Fibroblast of mammary gland (primary cell): ENCODE measurements at regions not wholly inside any gene's neighbourhood (a gene's known extent, or its start where the extent isn't known, plus 50 kb on each side); places are given as distances from the start of the nearest gene placed in this dataset.

Experiments used
- DNase-seq: peaks from one replicate; pipeline ENCODE4 v3.0.0-alpha.2; 2010; ENCODE audit warnings: low read depth
- H3K4me3 ChIP-seq: 2 replicates; pipeline ENCODE4 v1.5.1; 2011; ENCODE audit warnings: low read depth, mild to moderate bottlenecking, low read length, moderate library complexity; ENCODE audit not compliant: control insufficient read depth
- CTCF ChIP-seq: conservative IDR thresholded peaks from 2 replicates; pipeline ENCODE4 v1.5.1; 2011; ENCODE audit warnings: low read depth, low read length, inconsistent platforms; ENCODE audit not compliant: control insufficient read depth, insufficient read depth

DNA sequence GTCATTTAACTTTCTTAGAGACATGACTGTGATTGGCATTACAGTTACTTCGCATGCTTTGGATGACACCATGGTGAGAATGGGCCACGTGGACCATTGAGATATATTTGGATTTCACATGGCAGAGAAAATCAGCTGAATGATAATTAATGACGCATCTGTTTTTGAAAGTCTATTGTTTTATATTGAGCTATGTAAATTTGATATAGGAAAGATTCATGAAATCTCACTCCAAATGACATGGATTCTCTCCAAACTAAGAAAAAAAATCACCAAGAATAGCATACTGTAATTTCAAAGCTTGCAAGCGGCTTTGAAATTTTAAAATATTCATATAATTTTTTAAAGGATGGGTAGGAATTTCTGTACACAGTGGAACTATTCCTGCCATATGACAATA, 163.7 kb downstream of the SH3BP4 start:
- no peak overlapping the region for H3K4me3 ChIP-seq
- no peak for DNase-seq
- TF ChIP-seq CTCF: no peak

DNA sequence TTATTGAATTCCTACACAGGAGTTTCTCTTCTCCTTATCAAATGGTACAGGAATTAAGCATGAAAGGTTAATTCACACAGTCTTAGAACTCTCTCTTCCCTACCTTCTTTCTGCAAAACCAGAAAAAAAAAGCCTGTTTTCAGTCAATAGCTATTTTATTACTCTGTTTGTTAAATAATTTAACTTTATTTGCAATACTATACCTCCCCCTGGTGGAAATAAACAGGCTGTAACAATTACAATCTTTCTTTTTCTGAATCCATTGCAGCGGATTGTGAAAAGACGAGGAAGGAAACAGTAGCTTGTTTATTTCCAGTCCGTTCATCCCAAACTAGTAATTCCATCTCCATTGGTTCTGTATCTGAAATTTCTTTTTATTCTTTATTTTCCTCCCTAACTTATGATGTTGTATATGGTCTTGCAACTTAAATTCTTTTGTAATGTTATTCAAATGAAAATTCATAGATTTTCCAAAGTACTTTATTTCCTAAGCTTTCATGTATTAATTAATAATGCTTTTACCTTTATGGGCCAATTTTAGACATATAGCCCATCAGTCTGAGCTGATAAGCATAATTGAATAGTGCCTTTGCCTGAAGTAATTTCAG, 165.2 kb downstream of the SH3BP4 start:
- DNase-seq: peak; percentile 53
- no peak overlapping the region for H3K4me3 ChIP-seq

GRCh38 chr2:235126768-235127167, 175.0 kb downstream of the SH3BP4 start:
- TF ChIP-seq CTCF: no peak
- DNase-seq: no peak
- H3K4me3 ChIP-seq: no peak overlapping the region

More for the DNA sequence above, 165.2 kb downstream of the SH3BP4 start:
- peak; percentile 55 for TF ChIP-seq CTCF

DNA sequence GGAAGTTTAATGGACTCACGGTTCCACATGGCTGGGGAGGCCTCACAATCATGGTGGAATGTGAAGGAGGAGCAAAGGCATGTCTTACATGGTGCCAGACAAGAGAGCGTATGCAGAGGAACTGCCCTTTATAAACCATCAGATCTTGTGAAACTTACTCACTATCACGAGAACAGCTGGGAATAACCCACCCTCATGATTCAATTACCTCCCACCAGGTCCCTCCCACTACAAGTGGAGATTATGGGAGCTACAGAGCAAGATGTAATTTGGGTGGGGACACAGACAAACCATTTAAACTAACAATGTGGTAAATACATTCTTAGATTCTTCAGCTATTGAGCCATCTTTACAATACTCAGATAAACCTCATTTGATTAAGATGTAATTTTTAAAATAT, 176.1 kb downstream of the SH3BP4 start:
- no peak overlapping the region for H3K4me3 ChIP-seq
- no peak for TF ChIP-seq CTCF
- DNase-seq: no peak

- DNase-seq: peak; percentile 48
- H3K4me3 ChIP-seq: no peak overlapping the region
- no peak for TF ChIP-seq CTCF
Observed at GRCh38 chr2:235129850-235130249, 178.0 kb downstream of the SH3BP4 start.

DNA sequence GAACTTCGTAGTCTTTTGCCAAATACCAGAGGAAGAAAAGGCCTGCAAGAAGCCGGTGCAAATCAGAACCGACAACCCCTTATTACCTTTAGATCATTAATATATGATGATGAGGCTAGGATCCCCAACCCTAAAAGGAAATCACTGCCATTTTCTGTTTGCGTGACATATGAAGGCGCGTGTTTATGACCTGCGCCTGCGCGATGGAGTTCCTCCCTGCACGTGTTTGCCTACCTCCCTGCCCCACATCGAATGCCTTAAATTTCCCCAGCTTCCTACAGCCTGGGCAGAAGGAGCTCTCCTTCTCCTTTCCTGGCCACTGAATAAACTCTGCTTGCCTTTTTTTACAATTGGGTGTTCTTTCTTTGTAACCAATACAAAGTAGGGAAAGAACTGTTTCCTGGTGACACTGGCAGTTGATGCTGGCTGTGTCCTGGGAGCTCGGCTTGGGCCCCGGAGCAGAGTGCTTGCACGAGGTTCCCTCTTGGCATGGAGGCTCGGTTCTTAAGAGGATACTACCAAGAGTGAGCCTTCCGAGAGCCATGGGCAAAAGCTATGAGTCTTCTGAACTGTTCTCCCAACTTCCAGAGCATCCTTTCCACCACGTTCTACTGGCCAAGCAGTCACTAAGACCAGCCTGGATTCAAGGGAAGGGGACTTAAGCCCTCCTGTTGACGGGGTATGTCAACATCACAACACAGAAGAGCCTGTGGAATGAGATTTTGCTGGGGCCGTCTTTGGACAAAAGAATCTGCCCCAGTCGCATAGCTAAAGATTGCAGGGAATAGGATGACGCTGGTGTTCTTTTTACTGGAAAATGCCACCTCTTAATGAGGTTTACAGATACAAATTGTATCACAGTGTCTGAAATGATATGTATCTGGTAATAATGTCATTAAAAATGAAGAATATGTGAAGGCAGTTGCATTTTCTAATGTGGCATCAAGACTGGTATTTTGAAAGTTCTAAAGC, 179.8 kb downstream of the SH3BP4 start:
- no peak for TF ChIP-seq CTCF
- H3K4me3 ChIP-seq: no peak overlapping the region
- no peak for DNase-seq
